ENCODE measurements at regions not wholly inside any gene's neighbourhood (a gene's known extent, or its start where the extent isn't known, plus 50 kb on each side); places are given as distances from the start of the nearest gene placed in this dataset.
"Not testable (repeated sequence)": the region's sequence is repeated elsewhere in the genome, so short reads cannot be mapped to it uniquely, and the experiment has no call there.

DNA sequence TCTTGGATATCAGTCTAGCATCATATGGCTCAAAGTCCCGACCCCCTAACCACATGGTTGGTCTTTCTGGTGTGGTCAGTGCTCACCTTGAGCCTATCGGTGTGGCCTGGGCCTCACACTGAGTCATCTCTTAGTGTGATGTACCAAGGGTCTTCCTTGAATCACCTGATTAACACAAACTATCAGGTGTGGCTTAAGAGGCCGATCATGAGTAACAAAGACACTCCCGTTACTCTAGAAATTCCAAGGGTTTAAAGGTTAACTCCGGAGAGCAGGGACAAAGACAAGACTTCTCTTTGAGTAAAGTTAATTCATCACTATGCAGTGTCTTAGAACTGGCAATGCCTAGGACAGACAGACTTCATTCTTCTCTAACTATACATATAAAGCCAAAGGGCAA is 52.3 kb upstream of the ARMC3 start:
- DNase-seq: no peak

DNA sequence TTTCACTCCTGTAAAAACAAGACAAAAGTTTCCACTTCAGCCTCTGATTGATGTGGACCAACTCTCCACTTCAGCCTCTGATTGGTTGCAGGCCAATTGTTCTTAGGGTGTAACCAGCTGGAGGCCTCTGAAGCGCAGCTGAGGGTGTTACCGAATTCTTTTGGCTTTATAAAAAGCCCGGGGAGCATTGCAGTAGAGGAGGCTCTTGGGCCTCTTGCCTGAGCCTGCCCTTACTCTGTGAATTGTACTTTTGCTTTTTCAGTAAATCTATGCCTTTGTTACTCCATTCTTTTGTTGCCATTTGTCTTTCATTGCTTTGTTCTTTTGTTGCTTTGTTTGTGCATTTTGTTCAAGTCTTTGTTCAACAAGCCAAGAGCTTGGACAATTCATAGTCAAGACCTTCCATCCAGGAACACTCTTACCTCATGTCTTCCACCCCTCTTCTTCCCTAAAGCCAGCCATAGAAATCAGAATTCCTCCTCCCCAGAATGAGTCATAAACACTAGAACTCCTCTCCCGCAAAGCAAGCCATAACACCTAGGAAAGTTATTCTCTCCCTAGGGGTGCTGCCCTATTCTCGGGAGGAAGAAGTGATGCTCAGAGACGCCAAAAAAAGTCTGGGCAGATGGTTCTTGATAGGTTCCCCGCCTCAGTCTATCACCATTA is 53.5 kb upstream of the ARMC3 start:
- DNase-seq: peak in 2 of 14 donors; percentile 25 to 44

DNA sequence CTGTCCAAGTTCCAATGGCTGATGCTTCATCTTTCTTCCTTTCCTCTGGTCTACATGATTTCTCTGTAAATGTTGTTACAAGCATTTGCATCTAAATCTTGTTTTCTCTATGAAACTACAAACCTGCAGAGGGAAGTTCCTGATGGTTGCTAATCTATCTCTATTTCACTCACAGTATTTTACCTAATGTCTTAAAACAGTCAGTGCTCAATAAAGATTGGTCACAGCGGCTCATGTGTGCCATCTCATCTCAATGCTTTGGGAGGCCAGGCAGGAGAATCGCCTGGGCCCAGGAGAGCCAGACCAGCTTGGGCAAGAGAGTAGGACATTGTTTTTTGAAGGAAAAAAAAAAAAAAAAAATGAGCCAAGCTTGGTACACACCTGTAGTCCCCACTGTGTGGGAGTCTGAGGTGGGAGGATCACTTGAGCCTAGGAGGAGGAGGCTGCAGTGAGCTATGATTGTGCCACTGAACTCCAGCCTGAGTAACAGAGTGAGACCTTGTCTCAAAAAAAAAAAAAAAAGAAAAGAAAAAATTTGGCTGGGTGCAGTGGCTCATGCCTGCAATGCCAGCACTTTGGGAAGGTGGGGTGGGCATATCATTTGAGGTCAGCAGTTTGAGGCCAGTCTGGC is 71.3 kb upstream of the ARMC3 start:
- no peak for DNase-seq

DNA sequence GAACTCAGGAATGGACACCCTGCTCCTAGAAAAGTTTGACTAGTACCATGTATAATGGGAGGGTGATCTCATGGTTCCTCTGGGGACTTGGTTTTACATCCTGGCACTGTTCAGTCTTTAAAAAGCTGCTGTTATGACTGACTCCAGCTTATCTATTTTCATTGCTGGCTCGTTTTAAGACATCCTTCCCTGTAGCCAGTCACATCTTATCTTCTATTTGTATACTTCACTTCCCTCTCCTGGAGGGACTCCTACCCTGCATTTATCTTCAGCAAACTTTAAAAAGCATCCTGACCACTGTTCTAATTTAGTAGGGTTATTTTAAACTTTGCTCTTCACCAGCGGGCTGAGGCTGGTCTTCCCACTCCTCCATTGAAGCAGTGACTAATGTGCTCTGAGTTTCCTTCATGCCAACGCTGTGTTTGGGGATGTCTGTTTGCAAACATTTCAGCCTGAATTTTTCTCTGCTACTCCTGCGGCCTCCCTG is 72.9 kb upstream of the ARMC3 start:
- no peak for DNase-seq

DNA sequence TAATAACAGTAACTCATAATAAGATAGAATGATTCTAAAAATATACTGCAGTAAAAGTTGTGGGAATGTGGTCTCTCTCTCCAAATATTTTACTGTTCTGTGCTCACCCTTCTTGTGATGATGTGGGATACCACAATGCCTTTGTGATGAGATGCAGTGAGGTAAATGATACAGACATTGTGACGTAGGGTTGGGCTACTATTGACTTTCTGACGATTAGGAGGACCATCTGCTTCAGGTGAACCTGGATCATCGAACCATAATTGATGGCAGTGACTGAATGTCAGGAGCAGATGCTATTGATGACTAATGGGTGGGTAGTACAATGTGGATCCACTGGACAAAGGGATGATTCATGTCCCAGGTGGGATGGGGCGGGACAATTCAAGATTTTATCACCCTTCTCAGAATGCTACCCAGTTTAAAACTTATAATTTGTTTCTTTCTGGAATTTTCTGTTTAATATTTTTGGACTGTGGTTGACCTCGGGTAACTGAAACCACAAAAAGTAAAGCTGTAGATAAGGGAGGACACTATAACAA is 73.9 kb upstream of the ARMC3 start:
- DNase-seq: no peak

DNA sequence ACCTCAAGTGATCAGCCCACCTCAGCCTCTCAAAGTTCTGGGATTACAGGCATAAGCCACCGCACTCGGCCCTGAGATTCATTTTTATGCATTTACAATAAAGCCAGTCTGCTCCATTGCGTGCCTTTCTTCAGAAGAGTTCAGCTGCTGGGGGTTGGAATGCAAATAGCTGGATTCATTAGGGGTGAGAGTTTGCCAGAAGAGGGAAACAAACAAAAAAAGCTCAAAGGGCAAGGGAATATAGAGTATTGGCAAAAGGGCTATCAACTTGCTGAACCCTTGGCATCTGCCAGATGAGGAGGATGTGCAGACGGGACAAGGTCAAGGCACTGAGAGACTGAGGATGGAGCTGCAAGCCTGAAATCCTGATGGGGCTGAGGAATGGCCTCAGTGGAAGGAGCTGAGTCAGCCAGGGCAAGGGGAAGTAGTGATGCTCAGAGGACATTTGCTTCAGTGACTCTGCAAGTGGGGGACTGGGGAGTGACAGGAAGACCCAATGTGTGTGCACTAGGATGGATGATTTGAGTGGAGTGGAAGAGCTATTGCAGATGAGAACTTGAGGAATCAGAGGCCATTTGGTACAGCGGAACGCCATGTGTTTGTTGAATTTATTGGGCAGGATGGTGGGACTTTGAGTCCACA is 75.0 kb upstream of the ARMC3 start:
- DNase-seq: no peak

DNA sequence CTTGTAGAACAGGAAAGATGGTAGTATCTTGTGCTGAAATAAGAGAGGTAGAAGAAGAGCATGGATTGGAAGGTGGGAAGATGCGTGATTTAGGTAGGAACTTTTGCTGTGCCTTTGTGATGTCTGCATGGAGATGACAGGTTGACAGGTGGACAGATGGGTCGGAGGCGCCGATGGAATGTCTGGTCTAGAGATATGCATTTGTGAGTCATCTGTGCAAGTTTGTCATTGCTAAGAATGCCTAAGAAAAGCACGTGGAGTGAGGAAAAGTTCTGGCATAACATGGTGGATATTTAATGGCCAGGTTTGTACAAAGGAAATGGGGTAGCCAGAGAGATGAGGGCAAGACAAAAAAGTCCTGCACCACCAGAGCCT is 76.0 kb upstream of the ARMC3 start:
- no peak for DNase-seq

DNA sequence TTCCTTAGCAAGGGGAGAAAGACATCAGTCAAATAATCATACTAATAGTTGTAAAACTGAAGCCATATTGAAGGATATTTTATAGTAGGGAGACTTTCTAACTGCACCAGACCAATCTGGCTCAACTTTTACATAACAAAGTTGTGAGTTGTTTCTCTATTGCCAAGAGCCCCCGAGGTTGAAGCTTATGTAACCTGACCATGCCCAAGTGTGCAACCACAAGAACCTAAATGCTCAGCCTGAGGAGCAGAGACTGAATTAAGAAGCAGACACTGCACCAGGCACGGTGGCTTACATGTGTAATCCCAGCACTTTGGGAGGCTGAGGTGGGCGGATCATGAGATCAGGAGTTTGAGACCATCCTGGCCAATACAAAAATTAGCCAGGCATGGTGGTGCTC is 77.3 kb upstream of the ARMC3 start:
- no peak for DNase-seq

DNA sequence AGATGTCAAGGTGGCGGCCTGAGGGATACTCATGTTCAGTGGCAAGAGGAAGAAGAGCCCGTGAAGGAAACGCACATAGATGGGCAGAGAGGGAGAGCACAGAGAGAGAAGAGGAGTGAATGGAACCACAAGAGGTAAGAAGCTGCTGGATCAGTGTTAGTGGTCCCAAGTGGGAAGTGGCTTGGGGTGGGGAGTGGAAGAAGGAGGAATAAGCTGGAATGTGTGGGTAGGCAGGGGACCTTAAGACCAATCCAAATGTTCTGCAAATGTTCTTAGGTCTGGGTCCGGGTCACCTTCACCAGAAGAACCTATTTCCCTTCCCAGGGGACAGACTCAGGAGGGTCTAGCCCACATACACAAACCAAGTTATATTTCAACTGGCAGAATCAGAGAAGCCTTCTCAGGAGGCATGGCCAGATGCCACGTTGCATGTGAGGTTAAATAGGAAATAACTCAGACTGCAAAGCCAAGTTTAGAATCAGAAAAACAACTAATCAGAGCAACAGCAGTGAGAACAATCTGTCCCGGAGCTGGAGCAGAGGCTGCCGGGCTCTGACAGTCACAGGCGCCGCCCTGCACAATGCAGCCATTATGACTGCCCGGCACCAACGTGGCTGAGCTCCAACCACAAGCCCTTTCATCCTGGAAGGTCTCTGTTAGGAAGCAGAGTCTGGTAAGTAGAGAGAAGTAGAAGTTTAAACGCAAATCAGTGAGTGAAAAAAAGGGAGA is 78.6 kb upstream of the ARMC3 start:
- peak in 13 of 14 donors; percentile 19 to 95 (median 88) for DNase-seq

DNA sequence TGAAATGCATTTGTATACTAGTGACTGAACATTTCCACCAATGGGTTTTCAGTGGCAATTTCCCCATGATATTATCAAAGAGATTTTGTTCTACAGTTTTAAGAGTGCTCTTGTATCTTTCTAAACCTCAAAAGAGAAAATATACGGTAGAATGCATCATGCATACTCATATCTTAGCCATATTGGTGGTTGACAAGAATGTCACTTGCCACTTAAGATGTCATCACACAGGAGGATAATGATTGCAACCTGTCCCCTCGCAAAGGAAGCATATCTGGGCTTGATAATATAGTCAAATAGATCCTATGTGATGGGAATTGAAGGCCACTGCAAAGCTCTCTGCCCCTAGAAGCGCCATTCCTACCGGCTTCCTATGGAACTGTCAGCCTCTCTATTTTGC is 79.3 kb upstream of the ARMC3 start:
- no peak for DNase-seq

DNA sequence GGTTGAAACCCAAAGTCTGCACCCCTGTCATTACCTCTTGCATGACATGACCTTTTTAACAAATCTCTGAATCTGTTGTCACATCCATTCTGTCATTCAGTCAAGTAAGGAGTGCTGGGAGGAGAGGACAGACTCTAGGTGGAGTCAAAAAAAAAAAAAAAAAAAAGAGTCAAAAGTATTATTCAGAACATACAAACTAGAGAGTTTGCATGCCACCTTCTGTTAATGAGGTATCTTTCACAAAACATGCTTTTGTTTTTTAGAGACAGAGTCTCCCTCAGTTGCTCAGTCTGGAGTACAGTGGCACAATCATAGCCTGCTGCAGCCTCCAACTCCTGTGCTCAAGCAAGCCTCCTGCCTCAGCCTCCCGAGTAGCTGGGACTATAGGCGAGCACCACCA is 81.6 kb upstream of the ARMC3 start:
- no peak for DNase-seq

DNA sequence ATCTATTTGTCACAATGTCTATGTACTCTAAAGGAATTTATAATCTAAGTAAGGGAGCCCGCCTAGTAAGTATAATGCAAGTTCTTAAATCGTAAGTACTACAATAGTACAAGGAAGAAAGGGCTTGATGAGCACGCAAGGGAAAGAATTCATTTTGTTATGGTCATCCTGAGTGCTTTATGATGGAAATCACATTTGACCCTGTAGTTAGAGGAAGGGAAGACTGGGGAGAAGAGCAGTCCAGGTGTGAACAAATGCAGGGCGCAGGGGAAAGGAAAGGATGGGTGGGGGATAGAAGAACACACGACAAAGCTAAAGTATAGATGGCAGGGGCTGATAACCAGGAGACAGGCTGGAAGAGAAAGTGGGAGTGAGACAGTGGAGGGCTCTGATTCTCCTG is 88.2 kb upstream of the ARMC3 start:
- no peak for DNase-seq

DNA sequence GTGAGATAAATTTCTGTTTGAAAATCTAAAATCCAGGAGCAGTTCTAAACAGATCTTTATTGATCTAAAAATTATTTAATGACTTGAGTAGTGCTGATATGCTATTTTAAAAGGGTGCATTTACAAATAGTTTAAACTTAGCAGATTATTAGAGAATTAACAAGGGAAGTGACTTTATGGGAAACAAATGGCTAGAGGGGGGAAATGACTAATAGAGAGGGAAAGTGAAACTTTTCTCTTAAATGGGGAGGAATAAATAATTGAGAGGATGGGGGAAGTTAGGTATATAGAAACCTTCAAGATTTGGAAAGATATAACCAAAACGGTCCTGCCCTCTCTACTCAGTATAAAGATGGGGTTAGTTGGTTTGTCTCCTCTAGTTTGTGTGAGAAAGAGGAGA is 90.1 kb upstream of the ARMC3 start:
- no peak for DNase-seq

DNA sequence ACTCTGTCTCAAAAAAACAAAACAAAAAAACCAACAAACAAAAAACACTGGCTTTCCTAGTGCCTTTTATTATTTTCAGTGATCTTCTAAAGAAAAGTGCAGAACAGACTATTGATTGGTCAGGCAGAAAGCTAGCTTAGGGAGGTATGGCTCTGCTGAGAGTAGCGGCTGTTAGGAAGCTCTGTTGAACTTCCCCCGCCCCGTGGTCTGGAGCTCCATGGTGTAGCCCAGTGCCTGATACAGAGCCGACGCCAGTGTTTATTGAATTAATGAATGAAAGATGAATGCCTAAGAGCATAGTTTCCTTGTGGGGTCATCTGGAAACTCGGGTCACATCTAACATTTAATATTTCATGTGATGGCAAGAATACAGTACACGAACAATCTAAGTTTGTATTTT is 90.5 kb upstream of the ARMC3 start:
- DNase-seq: no peak

DNA sequence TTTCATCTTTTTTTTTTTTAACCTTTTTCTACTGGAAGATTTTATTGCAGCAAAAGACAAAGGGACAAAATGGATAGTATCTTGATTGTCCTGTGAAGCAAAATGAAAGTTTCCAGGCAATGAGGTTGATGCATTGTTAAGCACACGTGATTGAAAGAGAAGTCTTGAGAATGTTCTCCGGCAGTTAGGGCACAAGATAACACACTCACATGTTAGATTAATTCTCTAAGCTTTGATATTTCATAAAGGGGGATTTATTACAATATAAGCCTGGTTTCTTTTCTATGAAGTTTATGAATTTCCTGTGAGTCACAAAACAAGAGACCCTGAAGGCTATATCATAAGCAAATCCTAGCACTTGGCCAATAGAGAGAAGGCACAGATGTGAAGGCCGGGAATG is 93.4 kb upstream of the ARMC3 start:
- DNase-seq: no peak

DNA sequence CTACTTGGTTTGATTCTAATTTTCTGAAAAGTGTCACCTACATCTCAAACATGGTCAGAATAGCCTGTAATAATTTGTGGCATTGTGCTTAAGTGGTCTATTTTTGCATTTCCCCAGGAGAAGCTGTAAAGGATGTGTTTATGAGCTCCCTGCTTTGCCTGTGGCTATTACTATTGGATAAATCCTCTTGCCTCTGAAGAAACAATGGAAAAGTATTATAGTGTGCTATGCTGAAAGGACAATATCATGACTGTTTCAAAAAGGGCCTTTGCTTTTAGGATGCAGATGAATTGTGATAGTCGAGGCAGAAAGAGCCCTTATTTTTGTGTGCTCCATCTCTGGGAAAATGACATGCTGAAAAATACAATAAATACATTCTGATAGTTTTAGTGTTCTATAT is 94.1 kb upstream of the ARMC3 start:
- DNase-seq: peak in 1 of 14 donors; percentile 21

DNA sequence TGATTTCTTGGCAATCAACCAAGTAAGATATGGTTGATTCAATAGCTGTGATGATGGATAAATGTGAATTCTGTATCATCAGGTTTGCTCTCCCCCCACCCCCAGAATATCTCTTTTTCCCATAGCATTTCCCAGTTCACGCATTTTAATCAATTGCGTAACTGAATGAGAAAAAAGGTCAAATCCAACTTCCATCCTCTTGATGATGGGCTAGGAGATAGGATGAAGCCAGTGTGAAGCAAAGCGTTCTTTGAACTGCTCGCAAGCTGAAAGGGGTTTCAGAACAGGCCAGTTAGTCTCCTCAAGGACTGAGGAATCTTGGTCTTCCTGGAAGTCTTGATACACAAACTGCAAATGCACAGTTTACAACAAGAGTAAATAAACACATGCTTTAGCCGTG is 94.5 kb upstream of the ARMC3 start:
- no peak for DNase-seq

DNA sequence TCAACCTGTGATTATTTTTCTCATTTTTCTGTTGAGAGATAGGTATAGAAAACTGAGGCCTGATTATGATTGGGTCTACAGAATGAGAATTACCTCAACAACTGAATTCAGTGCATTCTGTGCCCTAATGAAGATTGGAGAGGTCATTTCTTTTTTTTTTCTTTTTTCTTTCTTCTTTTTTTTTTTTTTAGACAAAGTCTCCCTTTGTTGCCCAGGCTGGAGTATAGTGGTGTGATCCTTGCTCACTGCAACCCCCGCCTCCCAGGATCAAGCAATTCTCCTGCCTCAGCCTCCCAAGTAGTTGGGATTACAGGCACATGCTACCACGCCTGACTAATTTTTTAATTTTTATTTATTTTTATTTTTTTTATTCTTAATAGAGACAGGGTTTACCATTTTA is 95.0 kb upstream of the ARMC3 start:
- no peak for DNase-seq

DNA sequence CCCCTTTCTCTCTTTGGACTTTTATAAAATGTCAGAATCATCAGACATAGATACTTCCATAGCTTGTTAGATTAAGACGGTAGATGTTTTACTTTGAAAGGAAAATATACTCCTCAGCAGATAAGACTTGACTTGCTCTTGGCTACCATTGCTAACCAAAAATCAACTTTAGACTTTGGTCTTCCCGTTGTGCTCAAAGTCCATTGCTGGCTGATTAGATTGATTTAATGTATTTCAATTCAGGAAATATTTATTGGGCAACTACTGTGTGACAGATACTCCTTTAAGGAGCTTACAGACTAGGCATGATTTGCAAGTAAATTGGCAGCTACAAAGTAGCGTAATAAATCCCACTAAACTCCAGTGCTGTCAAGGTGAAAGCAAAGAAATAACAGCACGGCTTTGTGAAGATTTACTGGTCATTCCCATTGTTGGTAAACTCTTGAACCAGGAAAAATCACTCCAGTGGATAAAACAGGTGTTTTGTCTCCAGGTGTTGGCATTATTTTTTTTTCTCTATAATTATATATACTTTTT is 95.7 kb upstream of the ARMC3 start:
- DNase-seq: no peak

DNA sequence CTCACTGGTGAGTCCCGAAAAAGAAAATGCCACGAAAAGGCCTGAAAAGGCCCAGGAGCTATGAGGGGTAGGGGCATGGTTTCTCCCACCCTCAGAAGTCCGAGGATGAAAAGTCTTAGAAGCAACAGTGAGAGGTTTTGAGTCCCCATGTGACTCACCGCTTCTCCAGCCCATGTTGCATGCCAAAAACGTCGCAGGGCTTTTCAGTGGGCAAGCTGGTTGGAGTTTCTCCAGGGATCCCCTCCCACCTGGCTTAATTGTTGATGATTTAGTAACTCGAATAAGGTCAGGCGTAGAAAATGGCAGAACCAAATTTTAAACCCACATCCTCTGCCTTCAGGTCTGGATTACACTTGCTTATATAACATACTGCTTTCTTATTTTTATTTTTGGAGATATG is 96.3 kb upstream of the ARMC3 start:
- DNase-seq: no peak

DNA sequence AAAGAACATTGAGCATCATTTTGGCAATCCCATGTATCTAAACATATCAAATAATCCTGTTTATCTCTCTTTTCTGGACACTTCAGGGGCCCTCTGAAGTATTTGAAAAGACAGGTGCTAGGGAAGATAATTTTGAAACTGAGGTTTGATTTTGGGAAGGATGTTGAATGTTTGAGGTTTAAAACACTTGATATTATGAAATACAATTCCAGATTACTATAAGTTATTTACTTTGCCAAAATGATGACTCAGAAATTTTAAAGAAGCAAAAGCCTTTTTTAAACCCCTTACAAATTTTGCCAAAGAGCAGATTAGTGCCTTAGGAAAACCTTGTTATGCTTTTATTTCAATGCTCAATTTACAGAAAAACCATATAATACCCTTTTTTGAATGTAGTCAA is 99.1 kb upstream of the ARMC3 start:
- not testable (repeated sequence) for DNase-seq

DNA sequence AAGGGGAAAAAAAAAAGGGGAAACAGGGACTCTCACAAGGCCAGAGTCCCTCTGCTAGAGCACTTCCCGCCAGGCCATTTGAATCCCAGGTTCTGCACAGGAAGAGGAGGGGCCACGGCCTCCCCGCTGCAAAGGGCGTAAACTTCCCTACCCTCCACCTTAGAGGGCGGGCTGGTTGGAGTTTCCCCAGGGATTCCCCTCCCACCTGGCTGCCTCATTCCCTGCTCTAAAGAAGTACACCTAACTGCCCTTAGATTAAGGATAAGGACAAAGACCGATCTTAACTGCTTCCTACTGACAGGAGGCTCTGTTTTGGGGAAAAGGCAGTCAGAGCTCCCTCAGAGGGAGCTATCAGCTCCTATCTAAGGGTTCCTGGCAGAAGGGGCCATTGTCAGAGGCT is 102.0 kb upstream of the ARMC3 start:
- DNase-seq: peak in 1 of 14 donors; percentile 16

DNA sequence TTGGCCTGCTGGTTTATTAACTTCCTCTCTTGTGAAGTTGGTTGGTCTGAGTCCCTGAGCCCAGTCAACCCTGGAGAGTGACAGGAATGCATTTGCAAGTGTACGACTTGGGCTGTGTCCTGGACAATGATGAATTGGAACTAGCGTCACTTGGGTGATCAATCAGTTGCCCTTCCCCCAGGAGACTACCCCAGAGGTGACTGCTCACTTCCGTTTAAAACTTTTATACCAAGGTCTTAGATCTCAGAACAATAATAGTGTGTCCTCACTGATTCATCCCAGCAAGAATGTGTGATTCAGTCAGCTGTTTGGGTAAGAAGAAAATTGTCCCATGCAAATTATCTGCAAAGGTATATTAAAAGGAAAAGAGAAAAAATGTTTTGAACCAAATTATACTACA is 102.9 kb upstream of the ARMC3 start:
- no peak for DNase-seq

Data from C1 segment of cervical spinal cord (tissue), 14 donors.